ENCODE measurements at regions not wholly inside any gene's neighbourhood (a gene's known extent, or its start where the extent isn't known, plus 50 kb on each side); places are given as distances from the start of the nearest gene placed in this dataset.
A peak's percentile ranks its signal among the peaks of the same experiment; 100 is the strongest.
"Not testable (repeated sequence)": the region's sequence is repeated elsewhere in the genome, so short reads cannot be mapped to it uniquely, and the experiment has no call there.

DNA sequence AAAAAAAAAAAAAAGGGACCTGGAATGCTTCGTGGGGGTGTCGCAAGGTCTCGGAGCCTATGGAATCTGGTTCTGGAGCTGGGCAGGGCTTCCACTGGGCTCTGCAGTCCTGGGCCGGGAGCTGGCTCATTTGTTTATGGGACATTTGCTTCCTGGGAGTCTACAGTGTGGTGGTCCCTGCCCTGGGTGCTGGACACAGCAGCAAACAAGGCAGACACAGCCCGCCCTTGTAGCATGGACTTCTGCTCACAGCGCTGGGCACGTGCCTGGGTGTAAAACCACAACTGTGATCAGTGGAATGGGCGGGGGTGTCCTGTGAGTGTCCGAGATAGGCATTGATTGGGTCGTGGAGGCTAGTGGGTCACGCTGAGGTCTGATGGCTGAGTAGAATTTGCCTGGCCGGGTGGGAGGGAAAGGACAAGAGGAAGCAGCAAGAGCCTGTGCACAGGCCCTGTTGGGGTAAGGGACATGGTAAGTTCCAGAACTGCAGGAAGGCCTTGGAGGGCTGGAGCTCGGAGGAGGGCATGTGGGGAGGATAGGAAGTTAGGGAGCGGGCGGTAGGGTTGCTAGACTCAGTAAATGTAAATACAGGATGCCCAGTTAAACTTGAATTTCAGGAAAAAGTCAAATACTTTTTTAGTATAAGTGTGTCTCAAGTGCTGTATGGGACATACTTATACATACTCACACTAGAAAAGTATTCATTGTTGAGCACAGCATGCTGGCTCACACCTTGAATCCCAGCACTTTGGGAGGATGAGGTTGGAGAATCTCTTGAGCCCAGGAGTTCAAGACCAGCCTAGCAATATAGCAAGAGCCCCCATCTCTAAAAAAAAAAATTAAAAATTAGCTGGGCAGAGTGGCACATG lies 61.3 kb upstream of the PMEPA1 start:
- peak; percentile 38 for DNase-seq (ENCODE audit: low spot score)

DNA sequence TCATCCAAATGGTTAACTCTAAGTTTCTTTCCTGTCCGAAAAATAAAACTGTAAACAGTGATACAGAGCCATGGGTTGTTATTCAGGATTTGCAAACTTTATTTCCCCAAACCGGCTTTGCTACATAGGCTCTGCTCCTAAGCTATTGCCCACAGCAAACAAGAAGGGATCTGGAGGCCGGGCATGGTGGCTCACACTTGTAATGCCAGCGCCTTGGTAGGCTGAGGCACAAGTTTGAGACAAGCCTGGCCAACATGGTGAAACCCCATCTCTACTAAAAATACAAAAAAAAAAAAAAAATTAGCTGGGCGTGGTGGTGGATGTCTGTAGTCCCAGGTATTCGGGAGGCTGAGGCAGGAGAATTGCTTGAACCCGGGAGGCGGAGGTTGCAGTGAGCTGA lies 60.6 kb upstream of the PMEPA1 start:
- DNase-seq (ENCODE audit: low spot score) = not testable (repeated sequence)

DNA sequence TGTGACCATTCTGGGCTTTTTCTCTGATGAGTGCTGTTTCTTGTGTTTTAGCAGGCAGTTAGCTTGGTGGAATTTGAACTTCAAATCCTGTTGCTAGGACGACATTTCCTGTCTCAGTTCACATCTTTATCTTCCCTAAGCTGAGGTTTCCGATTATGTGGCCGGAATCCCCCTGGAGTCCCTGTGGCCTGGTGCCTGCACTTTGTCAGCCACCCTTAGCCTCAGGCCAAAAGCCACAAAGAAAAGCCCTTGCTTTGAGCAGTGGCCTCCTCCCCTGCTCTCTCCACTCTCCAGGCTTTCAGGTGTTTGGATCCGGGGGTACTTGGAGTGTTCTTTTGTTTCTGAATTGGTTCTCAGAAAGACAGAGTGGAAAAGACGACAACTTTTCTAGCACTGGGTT lies 59.9 kb upstream of the PMEPA1 start:
- DNase-seq (ENCODE audit: low spot score) = no peak

DNA sequence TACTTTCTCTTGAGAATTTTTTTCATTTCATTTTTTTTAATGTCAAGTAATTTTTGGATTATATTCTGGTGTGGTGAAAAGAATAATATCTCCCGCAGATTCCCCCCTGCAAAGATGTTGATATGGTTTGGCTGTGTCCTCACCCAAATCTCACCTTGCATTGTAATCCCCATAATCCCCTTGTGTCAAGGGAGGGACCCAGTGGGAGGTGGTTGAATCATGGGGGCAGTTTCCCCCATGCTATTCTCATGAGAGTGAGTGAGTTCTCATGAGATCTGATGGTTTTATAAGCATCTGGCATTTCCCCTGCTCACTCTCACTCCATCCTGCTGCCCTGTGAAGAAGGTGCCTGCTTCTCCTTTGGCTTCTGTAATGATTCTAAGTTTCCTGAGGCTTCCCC lies 58.7 kb upstream of the PMEPA1 start:
- no peak for DNase-seq (ENCODE audit: low spot score)

DNA sequence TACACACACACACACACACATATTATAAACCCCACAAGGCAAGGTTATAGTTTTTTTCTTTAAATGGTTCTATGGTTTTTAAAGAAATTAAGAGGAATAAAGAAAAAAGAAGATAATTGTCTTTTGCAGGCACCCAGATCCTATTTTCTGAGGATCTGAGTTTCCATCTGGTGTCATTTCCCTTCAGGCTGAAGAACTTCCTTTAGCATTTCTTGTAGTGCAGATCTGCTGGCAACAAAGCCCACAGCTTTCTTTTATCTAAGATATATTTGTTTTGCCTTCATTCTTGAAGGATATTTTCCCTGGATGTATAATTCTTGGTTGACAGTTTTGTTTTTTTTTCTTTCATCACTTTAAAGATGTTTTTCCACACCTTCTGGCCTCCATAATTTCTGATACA lies 57.6 kb upstream of the PMEPA1 start:
- DNase-seq (ENCODE audit: low spot score) = no peak

DNA sequence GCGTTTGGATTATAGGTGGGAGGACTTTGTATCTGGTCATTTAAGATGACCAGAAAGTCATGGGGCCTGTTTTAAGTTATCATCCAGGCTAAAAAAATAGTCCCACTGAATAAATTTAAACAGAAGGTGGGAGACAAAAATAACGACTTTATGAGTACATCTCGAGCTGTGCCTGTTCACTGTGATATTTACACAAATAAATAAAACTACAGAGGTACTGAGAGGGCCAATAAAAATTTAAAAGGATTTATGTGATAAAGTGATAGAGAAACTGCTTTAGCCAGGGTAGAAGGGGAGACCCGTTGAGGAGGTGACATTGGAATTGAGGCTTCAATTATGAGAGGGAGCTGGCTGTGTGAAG lies 53.4 kb upstream of the PMEPA1 start:
- DNase-seq (ENCODE audit: low spot score) = no peak

DNA sequence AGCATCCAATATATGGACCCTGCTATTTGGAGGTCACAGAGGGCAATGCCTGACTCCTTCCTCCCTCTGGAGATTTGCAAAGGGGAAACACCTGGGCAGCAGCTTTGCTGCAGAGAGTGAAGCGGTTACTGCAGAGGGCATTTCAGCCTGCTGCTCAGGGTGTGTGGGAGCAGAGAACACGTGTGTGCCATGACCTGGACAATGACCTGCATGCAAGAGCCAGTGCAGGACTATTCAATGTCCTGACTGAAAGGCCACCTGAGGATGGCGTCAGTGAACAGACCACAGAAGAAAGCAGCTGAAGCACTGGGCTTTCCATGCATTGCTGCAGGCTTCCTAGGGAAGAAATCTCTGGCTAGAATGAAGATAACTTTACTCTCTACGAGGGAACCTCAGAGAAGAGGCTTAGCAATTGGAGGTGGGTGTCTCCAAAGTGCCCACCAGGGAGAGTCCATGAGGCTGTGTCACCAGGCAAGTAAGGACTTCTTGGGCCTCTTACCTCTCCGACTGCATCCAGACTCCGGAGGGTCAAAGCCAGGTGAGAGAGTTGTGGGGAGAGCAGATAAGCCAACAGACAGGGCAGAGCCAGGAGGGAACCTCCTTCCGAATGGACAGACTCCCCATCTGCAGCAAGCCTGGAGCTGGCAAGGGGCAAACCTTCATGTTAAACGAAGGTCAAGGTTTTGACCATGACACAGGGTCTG lies 52.9 kb upstream of the PMEPA1 start:
- DNase-seq (ENCODE audit: low spot score) = no peak

DNA sequence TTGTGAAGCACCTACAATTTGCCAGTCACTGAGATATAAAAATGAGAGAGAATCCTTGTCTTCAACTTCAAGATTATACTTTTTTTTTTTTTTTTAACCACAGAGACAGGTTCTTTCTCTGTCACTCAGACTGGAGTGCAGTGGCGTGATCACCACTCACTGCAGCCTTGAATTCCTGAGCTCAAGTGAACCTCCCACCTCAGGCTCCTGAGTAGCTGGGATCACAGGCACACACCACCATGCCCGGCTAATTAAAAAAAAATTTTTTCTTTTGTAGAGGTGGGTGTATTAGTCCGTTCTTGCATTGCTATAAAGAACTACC lies 51.6 kb upstream of the PMEPA1 start:
- no peak for DNase-seq (ENCODE audit: low spot score)

DNA sequence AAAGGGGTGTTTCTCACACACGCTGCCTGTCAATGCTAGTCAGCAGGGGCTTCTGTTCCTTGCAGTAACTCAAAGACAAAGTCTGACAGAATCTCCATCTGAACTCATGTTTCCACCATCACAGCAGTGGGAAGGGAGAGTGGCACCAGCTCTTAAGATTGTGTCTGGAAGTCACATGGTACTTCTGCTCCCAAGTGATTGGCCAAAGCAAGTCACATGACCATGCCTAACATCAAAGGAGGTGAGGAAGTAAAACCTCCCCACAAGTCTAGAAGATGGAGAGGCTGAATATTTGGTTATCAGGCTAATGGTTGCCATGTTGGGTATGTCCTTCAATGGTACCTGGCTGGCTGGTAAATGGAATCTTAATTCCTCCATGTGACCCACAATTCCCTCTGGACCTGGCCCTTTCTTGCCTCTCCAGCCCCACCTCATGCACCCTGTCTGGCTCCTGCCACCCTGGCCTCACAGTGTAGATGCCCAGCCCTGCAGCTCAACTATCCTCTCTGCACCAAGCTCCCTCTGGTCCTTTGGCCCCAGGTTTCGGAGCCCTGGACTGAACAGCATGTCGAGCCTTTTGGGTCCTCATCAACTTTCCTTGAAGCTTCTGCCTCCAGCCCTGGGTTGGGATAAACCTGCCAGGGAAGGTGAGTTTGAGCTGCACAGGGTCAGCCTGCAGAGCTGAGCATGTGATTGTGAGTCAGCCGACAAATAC lies 51.0 kb upstream of the PMEPA1 start:
- no peak for DNase-seq (ENCODE audit: low spot score)

DNA sequence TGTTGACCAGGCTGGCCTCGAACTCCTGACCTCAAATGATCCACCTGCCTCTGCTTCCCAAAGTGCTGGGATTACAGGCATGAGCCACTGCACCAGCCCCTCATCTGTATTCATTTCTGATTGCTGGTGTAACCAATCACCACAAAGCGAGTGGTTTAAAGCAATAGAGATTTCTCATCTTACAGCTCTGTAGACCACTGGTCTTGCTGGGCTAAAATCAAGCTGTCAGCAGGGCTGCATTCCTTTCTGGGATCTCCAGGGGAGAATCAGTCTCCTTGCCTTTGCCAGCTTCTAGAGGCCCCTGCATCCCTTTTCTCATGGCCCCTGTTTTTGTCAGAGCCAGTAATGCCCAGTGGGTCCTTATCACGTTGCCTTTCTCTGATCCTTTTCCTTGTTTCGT lies 49.9 kb upstream of the PMEPA1 start:
- no peak for DNase-seq (ENCODE audit: low spot score)

Data from left forelimb (tissue), 1 donor.